ENCODE measurements at regions not wholly inside any gene's neighbourhood (a gene's known extent, or its start where the extent isn't known, plus 50 kb on each side); places are given as distances from the start of the nearest gene placed in this dataset.
A peak's percentile ranks its signal among the peaks of the same experiment; 100 is the strongest.

GRCh38 chr20:11376420-11376819 lies 541.3 kb upstream of the BTBD3 start:
- no peaks in the 10 kb centered on the region for H4K20me1 ChIP-seq (ENCODE audit: insufficient read depth)
- 0 out of 2 replicates have a peak overlapping the region, but pooled peaks have one; percentile 67 for H2AFZ ChIP-seq
- H3K27me3 ChIP-seq (ENCODE audit: insufficient read depth, low read depth) = no peaks in the 10 kb centered on the region
- H3K79me2 ChIP-seq (ENCODE audit: low read depth) = no peaks in the 10 kb centered on the region
- POLR2A ChIA-PET (ENCODE audit: unreplicated experiment) = no interaction called here
- BruUV-seq (replicated peaks) = no TSS peak
- no peaks in the 10 kb centered on the region for H3K36me3 ChIP-seq (ENCODE audit: low read depth)
- TF ChIP-seq CTCF (conservative IDR thresholded peaks at IDR 0.05) = no peak
- TF ChIP-seq EZH2 (IDR thresholded peaks at IDR 0.05; ENCODE audit: low read depth) = no peak
- H3K27ac ChIP-seq = peak overlapping the region; percentile 53
- CTCF ChIA-PET = no interaction called here
- H3K9me2 ChIP-seq (ENCODE audit: insufficient read depth) = no peaks in the 10 kb centered on the region
- H3F3A ChIP-seq (ENCODE audit: insufficient read depth, low read depth) = no peaks in the 10 kb centered on the region
- intact Hi-C loops (cut with micrococcal nuclease; ENCODE audit: unreplicated experiment) = no loop called here
- DNase-seq = no peak
- H3K4me3 ChIP-seq = no peak overlapping the region
- no peaks in the 10 kb centered on the region for H3K9me3 ChIP-seq (ENCODE audit: insufficient read depth, low read depth)
- peak overlapping the region; percentile 44; the same call in 1 of the 2 replicates for H3K4me2 ChIP-seq
- H3K4me1 ChIP-seq (replicated peaks; ENCODE audit: insufficient read depth) = peaks cover 16% of the 10 kb centered on the region

GRCh38 chr20:11376998-11377397 lies 540.7 kb upstream of the BTBD3 start:
- Histone ChIP-seq H3K27me3 (ENCODE audit: insufficient read depth, low read depth) (no peaks in the 10 kb centered on the region), H3K27ac (no peak overlapping the region), H3K9me2 (ENCODE audit: insufficient read depth) (no peaks in the 10 kb centered on the region), H2AFZ (no peak overlapping the region), H3K36me3 (ENCODE audit: low read depth) (no peaks in the 10 kb centered on the region), H3K4me3 (no peak overlapping the region), H3K9me3 (ENCODE audit: insufficient read depth, low read depth) (no peaks in the 10 kb centered on the region), H3K4me1 (replicated peaks; ENCODE audit: insufficient read depth) (peaks cover 16% of the 10 kb centered on the region), H3F3A (ENCODE audit: insufficient read depth, low read depth) (no peaks in the 10 kb centered on the region), H3K4me2 (no peak overlapping the region), H3K79me2 (ENCODE audit: low read depth) (no peaks in the 10 kb centered on the region), H4K20me1 (ENCODE audit: insufficient read depth) (no peaks in the 10 kb centered on the region)
- POLR2A ChIA-PET (ENCODE audit: unreplicated experiment) = no interaction called here
- CTCF ChIA-PET = no interaction called here
- no peak for TF ChIP-seq EZH2 (IDR thresholded peaks at IDR 0.05; ENCODE audit: low read depth)
- intact Hi-C loops (cut with micrococcal nuclease; ENCODE audit: unreplicated experiment) = no loop called here
- BruUV-seq (replicated peaks) = no TSS peak
- DNase-seq = no peak

- POLR2A ChIA-PET (ENCODE audit: unreplicated experiment) = no interaction called here
- no TSS peak for BruUV-seq (replicated peaks)
- no peaks in the 10 kb centered on the region for H4K20me1 ChIP-seq (ENCODE audit: insufficient read depth)
- H3K9me3 ChIP-seq (ENCODE audit: insufficient read depth, low read depth) = no peaks in the 10 kb centered on the region
- DNase-seq = no peak
- H3K27me3 ChIP-seq (ENCODE audit: insufficient read depth, low read depth) = no peaks in the 10 kb centered on the region
- no peaks in the 10 kb centered on the region for H3K36me3 ChIP-seq (ENCODE audit: low read depth)
- no peak overlapping the region for H3K4me2 ChIP-seq
- no peak overlapping the region for H3K27ac ChIP-seq
- TF ChIP-seq EZH2 (IDR thresholded peaks at IDR 0.05; ENCODE audit: low read depth) (no peak), CTCF (conservative IDR thresholded peaks at IDR 0.05) (no peak)
- no peak overlapping the region for H2AFZ ChIP-seq
- H3K4me1 ChIP-seq (replicated peaks; ENCODE audit: insufficient read depth) = peaks cover 16% of the 10 kb centered on the region
- no peaks in the 10 kb centered on the region for H3K79me2 ChIP-seq (ENCODE audit: low read depth)
- H3K4me3 ChIP-seq = no peak overlapping the region
- CTCF ChIA-PET = no interaction called here
- H3F3A ChIP-seq (ENCODE audit: insufficient read depth, low read depth) = no peaks in the 10 kb centered on the region
- H3K9me2 ChIP-seq (ENCODE audit: insufficient read depth) = no peaks in the 10 kb centered on the region
- intact Hi-C loops (cut with micrococcal nuclease; ENCODE audit: unreplicated experiment) = no loop called here
These were observed 539.9 kb upstream of the BTBD3 start for GRCh38 chr20:11377761-11378160.

- no peaks in the 10 kb centered on the region for H3K9me3 ChIP-seq (ENCODE audit: insufficient read depth, low read depth)
- ChIA-PET POLR2A (ENCODE audit: unreplicated experiment) (no interaction called here), CTCF (no interaction called here)
- no peaks in the 10 kb centered on the region for H3K79me2 ChIP-seq (ENCODE audit: low read depth)
- no peak overlapping the region for H3K27ac ChIP-seq
- no peak overlapping the region for H3K4me3 ChIP-seq
- TF ChIP-seq CTCF (conservative IDR thresholded peaks at IDR 0.05) = no peak
- no peak for TF ChIP-seq EZH2 (IDR thresholded peaks at IDR 0.05; ENCODE audit: low read depth)
- intact Hi-C loops (cut with micrococcal nuclease; ENCODE audit: unreplicated experiment) = no loop called here
- no peak overlapping the region for H3K4me2 ChIP-seq
- H3K4me1 ChIP-seq (replicated peaks; ENCODE audit: insufficient read depth) = peaks cover 16% of the 10 kb centered on the region
- H2AFZ ChIP-seq = no peak overlapping the region
- DNase-seq = no peak
- H3K27me3 ChIP-seq (ENCODE audit: insufficient read depth, low read depth) = no peaks in the 10 kb centered on the region
- no TSS peak for BruUV-seq (replicated peaks)
- no peaks in the 10 kb centered on the region for H3F3A ChIP-seq (ENCODE audit: insufficient read depth, low read depth)
- H4K20me1 ChIP-seq (ENCODE audit: insufficient read depth) = no peaks in the 10 kb centered on the region
- H3K9me2 ChIP-seq (ENCODE audit: insufficient read depth) = no peaks in the 10 kb centered on the region
- H3K36me3 ChIP-seq (ENCODE audit: low read depth) = no peaks in the 10 kb centered on the region
These were observed 539.4 kb upstream of the BTBD3 start for GRCh38 chr20:11378252-11378651.
